ENCODE measurements at regions not wholly inside any gene's neighbourhood (a gene's known extent, or its start where the extent isn't known, plus 50 kb on each side); places are given as distances from the start of the nearest gene placed in this dataset.

GRCh38 chr9:118324706-118325105 lies 620.5 kb downstream of the TLR4 start:
- Histone ChIP-seq H3K4me3 (no peak overlapping the region), H3K9me3 (no peaks in the 10 kb centered on the region), H3K27ac (no peak overlapping the region), H3K27me3 (no peaks in the 10 kb centered on the region), H3K36me3 (no peaks in the 10 kb centered on the region), H3K4me1 (no peaks in the 10 kb centered on the region)
- no peak for DNase-seq
- intact Hi-C loops (cut with DNase I; ENCODE audit: low total_unique reads), result no loop called here
- TF ChIP-seq, protein P1, sequence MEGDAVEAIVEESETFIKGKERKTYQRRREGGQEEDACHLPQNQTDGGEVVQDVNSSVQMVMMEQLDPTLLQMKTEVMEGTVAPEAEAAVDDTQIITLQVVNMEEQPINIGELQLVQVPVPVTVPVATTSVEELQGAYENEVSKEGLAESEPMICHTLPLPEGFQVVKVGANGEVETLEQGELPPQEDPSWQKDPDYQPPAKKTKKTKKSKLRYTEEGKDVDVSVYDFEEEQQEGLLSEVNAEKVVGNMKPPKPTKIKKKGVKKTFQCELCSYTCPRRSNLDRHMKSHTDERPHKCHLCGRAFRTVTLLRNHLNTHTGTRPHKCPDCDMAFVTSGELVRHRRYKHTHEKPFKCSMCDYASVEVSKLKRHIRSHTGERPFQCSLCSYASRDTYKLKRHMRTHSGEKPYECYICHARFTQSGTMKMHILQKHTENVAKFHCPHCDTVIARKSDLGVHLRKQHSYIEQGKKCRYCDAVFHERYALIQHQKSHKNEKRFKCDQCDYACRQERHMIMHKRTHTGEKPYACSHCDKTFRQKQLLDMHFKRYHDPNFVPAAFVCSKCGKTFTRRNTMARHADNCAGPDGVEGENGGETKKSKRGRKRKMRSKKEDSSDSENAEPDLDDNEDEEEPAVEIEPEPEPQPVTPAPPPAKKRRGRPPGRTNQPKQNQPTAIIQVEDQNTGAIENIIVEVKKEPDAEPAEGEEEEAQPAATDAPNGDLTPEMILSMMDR (IDR thresholded peaks at IDR 0.05), result no peak
- no peak for TF ChIP-seq POLR2A (IDR thresholded peaks at IDR 0.05)

GRCh38 chr9:118325757-118326156 lies 621.6 kb downstream of the TLR4 start:
- Histone ChIP-seq H3K9me3 (no peaks in the 10 kb centered on the region), H3K27ac (no peak overlapping the region), H3K36me3 (no peaks in the 10 kb centered on the region), H3K4me1 (no peaks in the 10 kb centered on the region), H3K27me3 (no peaks in the 10 kb centered on the region), H3K4me3 (no peak overlapping the region)
- DNase-seq, result no peak
- intact Hi-C loops (cut with DNase I; ENCODE audit: low total_unique reads), result no loop called here
- TF ChIP-seq, protein P1 (IDR thresholded peaks at IDR 0.05), result no peak
- no peak for TF ChIP-seq POLR2A (IDR thresholded peaks at IDR 0.05)

DNA sequence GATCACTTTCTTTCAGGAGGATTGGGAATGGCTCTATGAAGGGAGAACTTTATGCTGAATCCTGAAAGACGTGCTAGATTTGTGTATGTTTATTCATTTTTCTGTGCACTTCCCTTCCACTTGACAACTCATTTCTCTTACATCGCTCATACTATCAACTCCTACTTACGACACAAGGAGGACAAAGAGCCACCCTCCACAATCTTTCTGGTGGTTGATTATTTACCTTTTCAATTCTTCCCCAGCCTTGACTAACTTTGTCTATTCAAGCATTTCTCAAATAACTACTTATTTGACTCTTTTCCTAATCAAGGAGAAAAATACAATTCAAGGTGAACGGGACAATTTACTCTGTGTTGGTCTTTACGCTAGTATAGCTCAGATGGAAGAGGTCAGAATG lies 622.1 kb downstream of the TLR4 start:
- Histone ChIP-seq H3K9me3 (no peaks in the 10 kb centered on the region), H3K4me3 (no peak overlapping the region), H3K36me3 (no peaks in the 10 kb centered on the region), H3K27ac (no peak overlapping the region), H3K27me3 (no peaks in the 10 kb centered on the region), H3K4me1 (no peaks in the 10 kb centered on the region)
- no peak for DNase-seq
- intact Hi-C loops (cut with DNase I; ENCODE audit: low total_unique reads), result no loop called here
- TF ChIP-seq, protein P1 (IDR thresholded peaks at IDR 0.05), result no peak
- TF ChIP-seq POLR2A (IDR thresholded peaks at IDR 0.05), result no peak

- H3K36me3 ChIP-seq, result no peaks in the 10 kb centered on the region
- H3K4me1 ChIP-seq, result no peaks in the 10 kb centered on the region
- DNase-seq, result no peak
- TF ChIP-seq, protein P1 (IDR thresholded peaks at IDR 0.05), result no peak
- no peak for TF ChIP-seq POLR2A (IDR thresholded peaks at IDR 0.05)
- no peaks in the 10 kb centered on the region for H3K9me3 ChIP-seq
- no peak overlapping the region for H3K27ac ChIP-seq
- no peaks in the 10 kb centered on the region for H3K27me3 ChIP-seq
- H3K4me3 ChIP-seq, result no peak overlapping the region
- intact Hi-C loops (cut with DNase I; ENCODE audit: low total_unique reads), result no loop called here
Measured at GRCh38 chr9:118330191-118330986, 626.2 kb downstream of the TLR4 start.

DNA sequence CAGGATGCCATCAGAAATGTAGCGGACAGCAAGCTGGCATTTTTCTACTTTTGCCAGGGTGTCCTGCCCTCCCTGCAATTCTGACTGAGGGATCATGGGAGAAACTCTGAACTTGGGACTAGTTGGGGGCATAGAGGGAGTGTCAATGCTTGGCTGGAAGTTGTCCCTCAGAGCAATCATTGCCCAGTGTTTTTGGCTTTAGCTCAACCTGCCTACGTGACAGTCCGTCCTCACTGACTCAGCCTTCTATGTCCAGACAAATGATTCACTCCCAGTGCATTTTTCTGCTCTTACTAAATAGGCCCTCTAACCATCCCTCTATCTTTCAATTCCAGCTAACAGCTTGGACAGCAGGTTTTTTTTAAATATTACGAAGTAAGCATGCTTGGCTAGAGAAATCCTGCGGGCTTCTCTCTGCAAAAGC lies 627.4 kb downstream of the TLR4 start:
- Histone ChIP-seq H3K36me3 (no peaks in the 10 kb centered on the region), H3K27ac (no peak overlapping the region), H3K9me3 (no peaks in the 10 kb centered on the region), H3K4me1 (no peaks in the 10 kb centered on the region), H3K4me3 (no peak overlapping the region), H3K27me3 (no peaks in the 10 kb centered on the region)
- no peak for TF ChIP-seq POLR2A (IDR thresholded peaks at IDR 0.05)
- TF ChIP-seq, protein P1 (IDR thresholded peaks at IDR 0.05), result no peak
- intact Hi-C loops (cut with DNase I; ENCODE audit: low total_unique reads), result no loop called here
- no peak for DNase-seq
